GM18520 (cell line): ENCODE measurements at regions not wholly inside any gene's neighbourhood (a gene's known extent, or its start where the extent isn't known, plus 50 kb on each side); places are given as distances from the start of the nearest gene placed in this dataset.
"Not testable (repeated sequence)": the region's sequence is repeated elsewhere in the genome, so short reads cannot be mapped to it uniquely, and the experiment has no call there.

ENCODE experiments used
- ATAC-seq: cut with Tn5 transposase; IDR thresholded peaks from one replicate; pipeline ENCODE4 v1.9.1; 2021; ENCODE audit not compliant: unreplicated experiment

- no peak for ATAC-seq
Observed at GRCh38 chr3:82128271-82128670, 366.8 kb upstream of the GBE1 start.

GRCh38 chr3:82122554-82123345 lies 361.3 kb upstream of the GBE1 start:
- no peak for ATAC-seq

- ATAC-seq = no peak
Observed at GRCh38 chr3:82114589-82114988, 353.1 kb upstream of the GBE1 start.

GRCh38 chr3:82110721-82111120 lies 349.3 kb upstream of the GBE1 start:
- ATAC-seq = not testable (repeated sequence)

- ATAC-seq = no peak
Observed at GRCh38 chr3:82103241-82103640, 341.8 kb upstream of the GBE1 start.

- ATAC-seq = no peak
Observed at GRCh38 chr3:82100378-82100777, 338.9 kb upstream of the GBE1 start.

GRCh38 chr3:82093641-82094040 lies 332.2 kb upstream of the GBE1 start:
- no peak for ATAC-seq

GRCh38 chr3:82088749-82089148 lies 327.3 kb upstream of the GBE1 start:
- no peak for ATAC-seq

GRCh38 chr3:82087958-82088357 lies 326.5 kb upstream of the GBE1 start:
- ATAC-seq = no peak

GRCh38 chr3:82085851-82086475 lies 324.5 kb upstream of the GBE1 start:
- no peak for ATAC-seq

GRCh38 chr3:82085356-82085755 lies 323.9 kb upstream of the GBE1 start:
- no peak for ATAC-seq

- no peak for ATAC-seq
Observed at GRCh38 chr3:82084824-82085223, 323.4 kb upstream of the GBE1 start.

GRCh38 chr3:82082796-82083195 lies 321.4 kb upstream of the GBE1 start:
- no peak for ATAC-seq

- no peak for ATAC-seq
Observed at GRCh38 chr3:82081351-82081750, 319.9 kb upstream of the GBE1 start.

- no peak for ATAC-seq
Observed at GRCh38 chr3:82080792-82081191, 319.3 kb upstream of the GBE1 start.

GRCh38 chr3:82080261-82080660 lies 318.8 kb upstream of the GBE1 start:
- ATAC-seq = no peak

- ATAC-seq = no peak
Observed at GRCh38 chr3:82079335-82079890, 318.0 kb upstream of the GBE1 start.

GRCh38 chr3:82078246-82078645 lies 316.8 kb upstream of the GBE1 start:
- ATAC-seq = no peak

GRCh38 chr3:82067420-82067819 lies 306.0 kb upstream of the GBE1 start:
- no peak for ATAC-seq

- ATAC-seq = no peak
Observed at GRCh38 chr3:82058809-82059208, 297.4 kb upstream of the GBE1 start.

GRCh38 chr3:82055792-82056191 lies 294.3 kb upstream of the GBE1 start:
- ATAC-seq = no peak

- ATAC-seq = no peak
Observed at GRCh38 chr3:82054849-82055248, 293.4 kb upstream of the GBE1 start.
